Lung microvascular endothelial cell (primary cell): ENCODE measurements at regions not wholly inside any gene's neighbourhood (a gene's known extent, or its start where the extent isn't known, plus 50 kb on each side); places are given as distances from the start of the nearest gene placed in this dataset.
"Not testable (repeated sequence)": the region's sequence is repeated elsewhere in the genome, so short reads cannot be mapped to it uniquely, and the experiment has no call there.

Experiments
- DNase-seq, 2 donors: peaks; one replicate each; pipeline versions ENCODE4 v3.0.0 to v3.0.0-alpha.2; 2010; ENCODE audit warnings: low read depth in 2 of 2

GRCh38 chr12:7591531-7591930, 74.2 kb downstream of the APOBEC1 start:
- no peak for DNase-seq

GRCh38 chr12:7590085-7590484, 75.6 kb downstream of the APOBEC1 start:
- not testable (repeated sequence) for DNase-seq

GRCh38 chr12:7588742-7589329, 76.9 kb downstream of the APOBEC1 start:
- peak; percentile 76 to 80 for DNase-seq

- not testable (repeated sequence) for DNase-seq
These were observed 80.6 kb upstream of the CD163 start for GRCh38 chr12:7584137-7584536.

- DNase-seq, result no peak
These were observed 79.9 kb upstream of the CD163 start for GRCh38 chr12:7583471-7583870.

- no peak for DNase-seq
These were observed 79.2 kb upstream of the CD163 start for GRCh38 chr12:7582796-7583195.

GRCh38 chr12:7581625-7582024, 78.0 kb upstream of the CD163 start:
- DNase-seq, result no peak

GRCh38 chr12:7581046-7581445, 77.5 kb upstream of the CD163 start:
- no peak for DNase-seq

- DNase-seq, result no peak
These were observed 67.7 kb upstream of the CD163 start for GRCh38 chr12:7571257-7571656.

- no peak for DNase-seq
These were observed 53.6 kb upstream of the CD163 start for GRCh38 chr12:7557227-7557626.

- peak; percentile 58 to 83 for DNase-seq
These were observed 52.2 kb upstream of the CD163 start for GRCh38 chr12:7555752-7556151.

- DNase-seq, result not testable (repeated sequence)
These were observed 51.3 kb upstream of the CD163 start for GRCh38 chr12:7554831-7555230.
